HL-60/S4 (cell line): ENCODE measurements at regions not wholly inside any gene's neighbourhood (a gene's known extent, or its start where the extent isn't known, plus 50 kb on each side); places are given as distances from the start of the nearest gene placed in this dataset.

Experiments
- in situ Hi-C: fragments of 300-500 bp; cut with MboI; formaldehyde crosslinking; loops from 2 replicates; pipeline ENCODE4 v1.14.3; 2022; ENCODE audit warnings: low sequenced_read_pairs

DNA sequence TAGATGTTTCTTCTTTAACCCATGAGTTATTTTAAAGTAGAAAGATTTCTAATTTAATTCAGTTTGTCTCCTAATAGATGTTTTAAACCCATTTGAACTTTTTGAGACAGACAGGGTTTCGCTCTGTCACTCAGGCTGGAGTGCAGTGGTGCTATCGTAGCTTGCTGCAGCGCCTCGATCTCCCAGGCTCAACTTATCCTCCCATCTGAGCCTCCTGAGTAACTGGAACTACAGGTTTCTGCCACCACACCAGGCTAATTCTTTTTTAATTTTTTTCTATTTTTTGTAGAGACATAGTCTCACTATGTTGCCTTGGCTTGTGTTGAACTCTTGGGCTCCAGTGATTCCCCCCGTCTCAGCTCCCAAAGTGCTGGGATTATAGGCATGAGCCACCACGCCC is 53.0 kb upstream of the RAB18 start:
- in situ Hi-C loops: no loop called here

DNA sequence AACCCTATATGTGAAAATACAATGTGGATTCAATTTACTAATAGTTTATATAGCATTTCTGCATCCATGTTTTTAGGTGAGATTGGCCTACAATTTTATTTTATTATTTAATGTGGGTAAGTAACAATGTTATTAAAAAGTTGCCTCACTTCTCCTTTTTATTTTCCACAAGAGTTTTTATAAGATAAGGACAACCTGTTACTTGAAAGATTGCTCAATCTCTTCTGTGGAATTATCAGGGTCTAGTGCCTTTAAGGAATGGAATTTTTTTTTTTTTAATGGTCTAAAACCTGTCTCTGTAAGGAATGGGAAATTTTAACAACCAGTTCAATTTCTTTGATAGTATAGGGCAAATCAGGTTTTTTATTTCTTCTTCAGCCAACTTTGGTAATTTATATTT is 53.9 kb upstream of the RAB18 start:
- in situ Hi-C loops: no loop called here

DNA sequence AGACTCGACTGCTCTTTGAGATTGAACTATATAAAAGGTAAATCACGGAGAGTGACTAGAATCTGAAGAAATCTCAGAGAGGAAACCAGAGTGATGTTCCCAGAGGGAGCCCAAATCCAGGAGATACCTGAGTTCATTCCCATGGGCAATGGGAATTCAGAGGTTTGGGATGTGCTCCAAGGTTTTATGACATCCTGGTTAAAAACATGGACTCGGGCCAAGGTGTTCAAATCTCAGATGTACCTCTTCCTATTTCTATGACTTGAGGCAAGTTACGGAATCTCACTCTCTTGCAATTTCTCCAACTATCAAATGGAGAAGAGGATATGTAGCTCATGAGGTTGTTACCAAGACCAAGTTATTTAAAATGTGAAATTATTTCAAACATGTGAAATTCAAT is 54.5 kb upstream of the RAB18 start:
- in situ Hi-C loops: loop anchor here (10.0 kb wide), 1 partner anchor 205 kb away; no protein-coding TSS in a partner anchor

DNA sequence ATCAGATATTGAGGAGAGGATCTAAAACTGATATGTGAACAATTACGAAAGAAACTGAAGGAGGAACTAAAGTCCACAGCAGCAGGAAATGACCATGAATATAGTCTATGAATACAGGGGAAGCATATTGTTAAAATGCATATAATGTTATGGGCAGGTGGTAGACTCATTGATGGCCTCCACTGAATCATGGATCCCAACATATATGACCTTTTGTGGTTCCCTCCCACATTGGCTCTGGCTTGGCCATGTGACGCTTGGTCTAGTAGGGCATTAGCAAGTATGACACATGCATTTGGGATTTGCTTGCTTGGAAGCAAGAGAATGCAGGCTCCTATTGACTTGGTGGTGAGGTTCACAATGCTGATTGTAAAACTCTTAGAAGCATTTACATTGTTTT is 55.2 kb upstream of the RAB18 start:
- in situ Hi-C loops: loop anchor here (10.0 kb wide), 1 partner anchor 206 kb away; no protein-coding TSS in a partner anchor

DNA sequence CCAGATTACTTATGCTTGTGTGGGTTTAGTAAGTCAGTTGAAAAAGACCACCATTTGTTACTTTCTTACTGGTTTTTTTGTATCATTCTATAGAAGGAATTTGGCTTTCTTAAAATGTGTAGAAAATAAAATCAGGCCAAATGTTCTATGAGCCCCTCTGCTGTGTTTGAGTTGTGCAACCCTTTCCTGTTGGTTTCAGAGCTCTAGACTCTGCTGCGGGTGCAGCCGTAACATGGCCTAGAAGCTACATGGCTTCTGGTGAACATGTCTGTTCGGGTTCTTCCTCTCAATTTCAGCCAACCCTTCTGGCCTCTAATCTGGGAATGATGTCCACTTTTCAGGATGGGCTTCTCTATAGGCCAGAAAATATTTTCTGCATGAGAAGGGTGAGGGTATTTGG is 56.6 kb upstream of the RAB18 start:
- in situ Hi-C loops: loop anchor here (10.0 kb wide), 1 partner anchor 207 kb away; no protein-coding TSS in a partner anchor

DNA sequence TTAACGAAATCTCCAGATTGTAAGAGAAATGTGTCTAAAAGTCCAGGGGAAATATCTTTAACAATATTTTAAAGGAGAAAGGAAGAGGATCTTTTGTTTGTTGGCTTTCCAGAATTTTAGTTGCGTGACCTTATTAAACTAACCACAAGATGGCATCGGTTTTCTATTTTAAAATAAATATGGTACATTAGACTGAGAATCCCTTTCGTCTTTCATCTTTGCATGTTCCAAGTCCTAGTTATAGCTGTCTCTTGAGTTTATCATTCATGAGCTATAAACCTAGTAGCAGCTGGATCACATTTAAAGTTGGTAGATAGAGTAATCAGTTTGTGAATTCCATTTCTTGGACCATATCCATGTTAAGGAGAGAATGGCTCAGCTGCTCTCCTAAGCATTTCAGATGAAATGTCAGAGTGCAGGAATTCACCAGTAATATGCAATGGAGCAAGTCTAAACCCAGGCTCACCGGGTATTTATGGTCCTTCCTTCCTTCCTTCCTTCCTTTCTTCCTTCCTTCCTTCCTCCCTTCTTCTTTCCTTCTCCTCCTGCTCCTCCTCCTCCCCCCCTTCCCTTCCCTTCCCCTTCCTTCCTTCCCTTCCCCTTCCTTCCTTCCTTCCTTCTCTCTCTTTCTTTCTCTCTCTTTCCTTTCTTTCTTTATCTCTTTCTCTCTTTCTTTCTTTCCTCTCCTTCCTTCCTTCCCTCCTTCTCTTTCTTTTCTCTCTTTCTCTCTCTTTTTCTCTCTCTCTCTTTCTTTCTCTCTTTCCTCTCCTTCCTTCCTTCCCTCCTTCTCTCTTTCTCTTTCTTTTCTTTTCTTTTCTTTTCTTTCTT is 57.8 kb upstream of the RAB18 start:
- in situ Hi-C loops: loop anchor here (10.0 kb wide), 1 partner anchor 208 kb away; no protein-coding TSS in a partner anchor

DNA sequence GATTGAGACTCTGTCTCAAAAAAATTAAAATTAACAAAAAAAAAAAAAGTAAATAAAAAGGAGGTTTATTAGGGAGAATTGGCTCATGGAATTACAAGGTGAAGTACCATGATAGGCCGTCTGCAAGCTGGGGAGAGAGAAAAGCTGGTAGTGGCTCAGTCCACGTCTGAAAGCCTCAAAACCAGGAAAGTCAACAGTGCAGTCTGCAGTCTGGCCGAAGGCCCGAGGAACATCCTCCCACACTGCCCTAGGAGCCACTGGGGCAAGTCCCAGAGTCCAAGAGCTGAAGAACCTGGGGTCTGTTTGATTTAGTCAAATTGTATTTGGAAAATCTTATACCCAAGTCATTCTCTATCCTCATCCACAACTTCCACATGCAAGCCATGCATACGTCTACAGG is 59.0 kb upstream of the RAB18 start:
- in situ Hi-C loops: loop anchor here (10.0 kb wide), 1 partner anchor 210 kb away; no protein-coding TSS in a partner anchor

DNA sequence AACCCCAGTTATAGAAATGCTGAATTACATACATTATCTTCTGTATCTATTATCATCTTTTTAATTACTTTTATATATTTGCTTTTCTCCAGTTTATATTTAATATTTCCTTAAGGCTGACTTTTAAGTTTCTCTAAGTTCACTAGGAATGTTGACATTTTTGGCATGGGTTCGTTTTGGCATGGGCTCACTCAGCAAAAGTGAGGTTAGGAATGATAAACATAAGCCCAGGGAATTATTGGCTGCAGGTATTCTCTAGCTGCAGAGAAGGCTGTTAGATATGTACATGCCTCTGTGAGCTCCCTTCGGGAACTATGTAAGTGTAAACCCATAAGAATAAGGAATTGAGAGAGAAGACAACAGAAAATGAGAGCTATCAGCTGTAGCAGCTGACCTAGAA is 63.6 kb upstream of the RAB18 start:
- in situ Hi-C loops: loop anchor here (10.0 kb wide), 1 partner anchor 214 kb away; no protein-coding TSS in a partner anchor

DNA sequence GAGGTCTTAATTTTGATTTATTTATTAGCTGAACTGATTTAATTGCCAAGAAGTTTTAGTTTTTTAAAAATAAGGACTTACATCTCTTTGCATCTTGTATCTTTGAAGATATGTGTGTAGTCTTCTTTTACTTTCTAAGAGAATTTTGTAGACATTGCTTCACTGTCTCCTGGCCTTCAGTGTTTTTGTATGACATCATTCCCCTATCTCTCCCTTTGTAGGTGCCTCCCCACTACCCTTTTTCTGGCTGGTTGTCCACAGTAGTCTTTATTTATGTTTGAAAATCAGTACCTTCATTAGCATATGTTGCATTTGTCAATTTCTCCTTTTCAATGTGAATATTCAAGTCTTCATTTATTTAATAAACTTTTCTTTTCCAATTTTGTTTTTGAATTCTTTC is 64.1 kb upstream of the RAB18 start:
- in situ Hi-C loops: loop anchor here (10.0 kb wide), 1 partner anchor 215 kb away; no protein-coding TSS in a partner anchor

DNA sequence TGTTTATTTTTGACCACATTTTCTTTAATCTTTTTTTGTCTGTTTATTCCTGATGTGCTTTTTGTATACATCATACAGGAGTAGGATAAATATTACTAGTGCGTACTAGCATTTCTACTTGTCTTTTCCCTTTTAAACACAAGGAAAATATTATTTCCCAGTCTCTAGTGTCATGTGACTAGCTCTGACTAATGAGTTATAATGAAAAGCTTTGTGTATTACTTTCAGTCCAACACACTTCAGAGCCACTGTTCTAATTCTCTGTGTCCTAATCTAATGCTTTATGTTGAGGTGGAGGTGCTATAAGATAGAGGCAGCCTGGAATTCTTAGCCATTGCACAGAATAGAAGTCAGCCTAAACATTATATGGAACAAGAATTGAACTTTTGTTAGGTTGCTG is 65.0 kb upstream of the RAB18 start:
- in situ Hi-C loops: no loop called here

DNA sequence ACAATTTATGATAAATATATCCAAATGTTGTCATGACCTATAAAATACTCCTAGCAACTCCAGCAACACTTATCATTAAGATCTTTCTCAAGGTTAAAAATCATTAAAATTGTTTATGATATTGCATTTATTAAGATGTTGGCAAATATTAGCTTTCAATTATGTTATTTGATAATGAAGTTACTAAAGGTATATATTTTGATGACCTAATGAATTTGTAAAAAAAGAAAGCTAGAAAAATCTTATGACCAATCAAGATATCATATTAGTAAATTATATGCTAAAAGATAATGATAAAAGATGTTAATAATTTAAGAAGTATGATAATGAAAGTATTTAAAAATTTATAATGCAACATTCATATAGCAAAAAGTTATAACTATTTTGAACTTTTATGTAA is 66.3 kb upstream of the RAB18 start:
- in situ Hi-C loops: no loop called here

DNA sequence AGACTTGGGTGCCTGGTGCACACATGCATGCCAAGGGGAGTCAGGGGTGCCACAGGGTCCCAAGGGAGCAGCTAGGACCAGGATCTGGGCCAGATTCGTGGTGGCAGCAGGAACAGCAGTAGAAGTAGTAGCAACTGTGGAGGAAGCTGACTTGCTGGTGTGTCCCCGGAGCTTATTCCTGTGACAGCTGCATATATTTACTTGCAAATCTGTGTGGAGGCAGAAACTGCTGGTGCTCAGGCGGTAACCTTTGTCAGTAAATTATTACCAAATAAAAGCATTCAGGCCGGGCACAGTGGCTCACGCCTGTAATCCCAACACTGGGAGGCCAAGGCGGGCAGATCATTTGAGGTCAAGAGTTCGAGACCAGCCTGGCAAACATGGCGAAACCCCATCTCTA is 67.4 kb upstream of the RAB18 start:
- in situ Hi-C loops: no loop called here

DNA sequence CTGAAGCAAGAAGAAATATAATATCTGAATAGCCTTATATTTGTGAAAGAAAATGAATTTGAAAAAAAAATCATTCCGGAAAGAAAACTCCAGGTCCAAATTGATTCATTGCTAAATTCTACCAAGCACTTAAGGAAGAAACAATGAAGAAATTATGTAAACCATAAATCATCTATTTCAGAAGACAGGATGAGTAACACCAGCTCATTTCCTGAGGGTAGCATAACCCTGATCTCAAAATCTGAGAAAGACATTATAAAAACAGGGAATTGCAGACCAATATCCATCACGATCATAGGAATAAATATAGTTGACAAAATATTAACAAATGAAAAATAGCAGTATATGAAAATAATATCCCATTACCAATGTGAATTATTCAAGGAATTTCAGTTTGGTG is 70.1 kb upstream of the RAB18 start:
- in situ Hi-C loops: no loop called here

DNA sequence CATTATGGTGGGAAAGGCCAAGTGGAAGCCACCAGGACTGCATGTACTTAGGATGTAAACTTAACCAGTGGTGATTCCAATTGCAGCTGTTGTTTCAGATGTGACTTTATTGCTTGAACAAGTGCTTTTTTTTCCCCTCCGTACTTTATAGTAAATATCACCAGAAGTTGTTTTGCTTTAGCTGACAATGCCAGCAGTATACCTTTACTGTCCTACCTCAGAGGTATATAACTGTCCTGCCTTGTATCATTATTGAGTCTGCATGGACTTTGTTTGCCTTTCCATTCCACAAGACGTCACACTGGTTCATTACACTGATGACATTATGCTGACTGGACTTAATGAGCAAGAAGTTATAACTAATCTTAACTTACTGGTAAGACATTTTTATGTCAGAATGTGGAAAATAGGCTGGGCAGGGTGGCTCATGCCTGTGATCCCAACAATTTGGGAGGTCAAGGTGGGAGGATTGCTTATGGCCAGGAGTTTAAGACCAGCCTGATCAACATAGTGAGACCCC is 77.1 kb upstream of the RAB18 start:
- in situ Hi-C loops: no loop called here

DNA sequence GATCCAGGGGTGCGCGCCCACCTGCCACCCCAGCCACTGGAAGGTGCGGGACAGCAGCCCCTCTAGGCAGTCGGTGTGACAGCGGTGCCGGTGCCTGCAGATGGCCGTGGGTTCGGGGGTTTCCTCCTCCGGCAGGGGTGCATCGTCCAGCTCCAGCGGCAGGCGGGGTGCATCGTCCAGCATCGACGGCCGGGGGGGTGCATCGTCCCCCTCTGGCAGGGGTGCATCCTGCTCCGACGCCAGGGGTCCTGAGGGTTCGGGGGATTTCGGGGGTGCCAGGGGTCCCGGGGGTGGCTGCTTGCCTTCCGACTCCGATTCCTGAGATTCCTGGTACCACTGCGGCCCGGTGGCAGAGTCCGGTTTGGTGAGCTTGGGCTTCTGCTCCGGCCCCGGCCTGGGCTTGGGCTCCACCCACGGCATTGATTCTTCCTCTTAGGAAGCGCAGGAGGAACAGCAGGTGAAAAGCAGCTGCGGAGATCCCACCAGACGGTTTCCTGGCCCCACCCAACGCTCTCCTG is 90.2 kb upstream of the RAB18 start:
- in situ Hi-C loops: no loop called here

DNA sequence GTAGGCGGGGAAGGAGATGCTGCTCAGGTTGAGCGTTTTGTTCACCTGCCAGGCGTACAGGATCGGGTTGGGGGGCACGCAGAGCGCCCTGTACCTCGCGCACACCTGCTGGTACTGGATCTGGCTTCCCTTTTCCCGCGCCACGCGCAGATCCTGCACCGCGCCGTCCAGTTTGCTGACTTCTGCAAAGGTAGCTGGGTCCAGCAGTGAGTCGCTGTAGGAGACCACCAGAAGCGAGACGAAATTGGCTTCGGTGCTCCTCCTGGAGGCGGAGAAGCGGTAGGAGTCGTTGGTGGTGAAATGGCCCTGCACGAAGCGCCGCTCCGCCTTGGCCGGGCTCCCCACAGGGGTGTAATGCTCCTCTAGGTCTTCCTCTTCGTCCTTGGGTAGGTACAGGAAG is 90.7 kb upstream of the RAB18 start:
- in situ Hi-C loops: no loop called here

DNA sequence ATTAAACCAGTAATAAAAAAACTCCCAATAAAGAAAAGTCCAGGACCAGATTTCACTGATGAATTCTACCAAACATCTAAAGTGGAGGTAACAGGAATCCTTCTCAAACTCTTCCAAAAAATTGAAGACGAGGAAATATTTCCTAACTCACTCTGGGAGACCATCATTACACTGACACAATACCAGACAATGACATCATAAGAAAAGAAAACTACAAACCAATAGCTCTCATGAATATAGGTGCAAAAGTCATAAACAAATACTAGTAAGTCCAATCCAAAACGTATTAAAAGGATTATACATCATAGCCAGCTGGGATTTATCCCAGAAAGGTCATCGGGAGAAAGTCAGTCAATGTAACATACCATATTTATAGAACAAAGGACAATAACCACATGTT is 94.0 kb upstream of the RAB18 start:
- in situ Hi-C loops: no loop called here

DNA sequence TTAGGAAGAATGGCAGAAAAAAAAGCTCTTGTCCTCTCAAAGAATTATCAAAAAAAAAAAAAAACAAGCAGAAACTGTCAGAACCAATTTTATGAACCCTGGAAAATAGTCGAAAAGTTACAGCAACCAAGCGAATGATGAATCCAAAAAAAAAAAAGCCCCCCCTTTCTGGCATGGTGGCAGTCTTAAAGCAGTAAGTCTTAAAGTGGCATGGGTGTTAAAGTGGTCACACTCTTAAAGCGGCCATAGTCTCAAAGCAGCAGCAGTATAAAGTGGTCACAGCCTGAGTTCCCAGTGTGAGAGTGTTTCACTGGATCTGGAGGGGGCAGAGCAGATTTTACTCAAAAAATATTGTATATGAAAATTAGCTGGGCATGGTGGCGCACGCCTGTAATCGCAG is 96.8 kb upstream of the RAB18 start:
- in situ Hi-C loops: no loop called here

DNA sequence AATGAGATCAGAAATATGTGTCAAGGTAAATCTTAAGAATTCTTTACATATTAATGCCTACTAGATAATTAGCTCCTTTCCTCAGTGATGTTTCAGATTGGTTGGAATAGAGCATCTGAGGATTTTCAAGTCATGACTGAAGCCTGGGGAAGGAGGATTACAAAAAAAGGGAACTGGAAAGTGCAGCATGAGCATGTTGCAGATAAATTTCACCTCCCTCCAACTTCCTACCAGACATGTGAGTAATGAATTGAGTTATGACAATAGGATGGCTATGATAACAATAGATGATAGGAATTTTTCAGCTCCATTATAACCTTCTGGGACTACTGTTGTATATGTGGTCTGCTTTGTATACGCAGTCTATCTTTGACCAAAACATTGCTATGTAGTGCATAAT is 104.2 kb upstream of the RAB18 start:
- in situ Hi-C loops: no loop called here

DNA sequence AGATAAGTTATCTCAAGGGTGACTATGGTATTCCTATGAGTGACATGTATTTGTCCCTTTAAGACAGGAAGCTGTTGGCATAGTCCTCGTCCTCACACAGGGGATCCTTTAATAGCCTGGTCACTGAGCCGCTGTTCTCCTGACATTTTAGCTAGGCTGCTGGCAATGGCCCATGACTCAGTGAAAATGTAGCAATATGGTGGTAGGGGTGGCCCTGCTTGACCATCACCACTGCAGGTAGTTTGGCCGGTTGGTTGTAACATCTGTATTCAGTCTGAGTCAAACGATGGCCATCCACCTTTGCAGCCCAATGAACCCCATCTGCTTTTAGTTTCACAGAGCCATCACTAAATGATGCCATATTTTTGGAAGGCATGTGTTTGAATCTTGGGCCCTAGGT is 110.1 kb upstream of the RAB18 start:
- in situ Hi-C loops: no loop called here

DNA sequence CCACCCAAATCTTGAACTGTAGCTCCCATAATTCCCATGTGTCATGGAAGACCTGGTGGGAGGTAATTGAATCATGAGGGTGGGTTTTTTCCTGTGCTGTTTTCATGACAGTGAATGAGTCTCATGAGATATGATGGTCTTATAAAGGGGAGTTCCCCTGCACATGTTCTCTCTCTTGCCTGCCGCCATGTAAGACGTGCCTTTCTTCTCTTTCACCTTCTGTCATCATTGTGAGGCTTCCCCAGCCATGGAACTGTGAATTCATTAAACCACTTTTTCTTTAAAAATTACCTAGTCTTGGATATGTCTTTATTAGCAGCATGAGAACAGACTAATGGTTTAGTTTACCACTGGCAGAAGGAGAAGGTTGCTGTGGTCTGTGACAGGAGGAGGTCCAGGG is 111.5 kb upstream of the RAB18 start:
- in situ Hi-C loops: no loop called here

DNA sequence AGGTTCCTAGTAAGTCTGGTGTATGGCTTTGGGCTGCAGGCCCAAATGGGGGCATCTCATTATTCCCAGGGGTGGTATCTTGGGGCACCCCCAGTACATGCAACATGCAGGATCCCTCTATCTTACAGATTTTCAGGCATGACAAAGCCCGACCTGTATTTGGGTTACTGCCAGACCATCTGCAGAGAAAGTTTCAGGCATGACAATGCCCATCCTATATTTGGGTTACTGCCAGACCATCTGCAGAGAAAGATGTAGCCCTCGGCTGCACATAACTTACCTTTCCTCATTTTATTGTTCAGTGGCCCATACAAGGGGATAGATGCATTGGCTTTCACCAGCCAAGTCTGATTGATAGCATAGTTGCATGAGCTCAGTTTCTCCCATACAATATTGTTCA is 112.2 kb upstream of the RAB18 start:
- in situ Hi-C loops: no loop called here
